Activated naive CD4-positive, alpha-beta T cell treated with Interleukin-2 at 50 U/mL for 16 hours (primary cell): ENCODE measurements at regions not wholly inside any gene's neighbourhood (a gene's known extent, or its start where the extent isn't known, plus 50 kb on each side); places are given as distances from the start of the nearest gene placed in this dataset.

Source experiments
- DNase-seq: peaks from one replicate; pipeline ENCODE4 v3.0.0-alpha.2; 2020

GRCh38 chr20:62527781-62528180 lies 52.0 kb upstream of the GATA5 start:
- no peak for DNase-seq

- no peak for DNase-seq
These were observed 53.4 kb upstream of the GATA5 start for GRCh38 chr20:62528983-62529891.

- DNase-seq = no peak
These were observed 54.3 kb upstream of the GATA5 start for GRCh38 chr20:62529896-62530642.

- DNase-seq = no peak
These were observed 54.8 kb upstream of the GATA5 start for GRCh38 chr20:62530643-62531032.

GRCh38 chr20:62531046-62531838 lies 55.4 kb upstream of the GATA5 start:
- DNase-seq = no peak

- no peak for DNase-seq
These were observed 57.1 kb upstream of the GATA5 start for GRCh38 chr20:62532921-62533320.

- no peak for DNase-seq
These were observed 58.0 kb upstream of the GATA5 start for GRCh38 chr20:62533591-62534495.

GRCh38 chr20:62534526-62535221 lies 58.9 kb upstream of the GATA5 start:
- no peak for DNase-seq

- no peak for DNase-seq
These were observed 59.6 kb upstream of the GATA5 start for GRCh38 chr20:62535282-62535811.

- DNase-seq = no peak
These were observed 60.2 kb upstream of the GATA5 start for GRCh38 chr20:62535964-62536363.

GRCh38 chr20:62536871-62537401 lies 61.1 kb upstream of the GATA5 start:
- DNase-seq = no peak

GRCh38 chr20:62537649-62538292 lies 62.0 kb upstream of the GATA5 start:
- DNase-seq = no peak

GRCh38 chr20:62539198-62540045 lies 63.6 kb upstream of the GATA5 start:
- no peak for DNase-seq

GRCh38 chr20:62540504-62540903 lies 64.7 kb upstream of the GATA5 start:
- DNase-seq = no peak

GRCh38 chr20:62542862-62543261 lies 67.1 kb upstream of the GATA5 start:
- DNase-seq = no peak

- no peak for DNase-seq
These were observed 67.9 kb upstream of the GATA5 start for GRCh38 chr20:62543470-62544302.

- DNase-seq = no peak
These were observed 68.8 kb upstream of the GATA5 start for GRCh38 chr20:62544505-62545055.

- no peak for DNase-seq
These were observed 69.5 kb upstream of the GATA5 start for GRCh38 chr20:62545271-62545670.
